DMS 273 treated with DMSO at 0.1 percent for 48 hours (cell line): ENCODE measurements at regions not wholly inside any gene's neighbourhood (a gene's known extent, or its start where the extent isn't known, plus 50 kb on each side); places are given as distances from the start of the nearest gene placed in this dataset.
"Not testable (repeated sequence)": the region's sequence is repeated elsewhere in the genome, so short reads cannot be mapped to it uniquely, and the experiment has no call there.

Experiments used
- DNase-seq: peaks from one replicate; lab custom pipeline; 2025; lab: John Stamatoyannopoulos, UW

DNA sequence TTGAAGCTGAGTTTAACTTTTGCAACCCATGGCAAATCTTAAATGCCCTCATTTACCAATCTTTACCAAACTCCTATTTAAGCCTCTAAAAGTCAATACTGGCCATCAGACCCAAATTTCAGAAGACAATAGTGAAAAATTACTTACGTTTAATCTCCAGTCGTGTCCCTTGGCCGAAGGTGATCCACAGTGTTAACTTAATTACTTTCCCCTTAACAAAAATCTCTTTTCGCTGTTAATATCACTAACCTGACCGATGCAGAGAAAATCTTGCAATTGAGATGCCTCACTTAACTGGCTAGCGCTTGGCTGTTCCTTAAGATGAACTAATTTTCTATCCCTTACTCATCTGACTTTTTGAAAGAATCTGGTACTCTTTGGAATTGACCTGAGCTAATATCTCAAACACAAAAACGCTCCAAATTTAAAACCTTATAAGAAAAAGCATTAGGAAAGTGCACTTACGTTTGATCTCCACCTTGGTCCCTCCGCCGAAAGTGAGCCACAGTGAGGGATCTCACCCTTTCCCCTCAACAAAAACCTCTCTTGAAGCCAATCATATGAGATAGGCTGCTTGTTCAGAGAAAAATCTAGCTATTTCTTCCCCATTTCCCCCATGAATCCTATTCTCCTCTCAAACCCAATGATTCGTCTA is 169.1 kb downstream of the RPIA start:
- no peak for DNase-seq

GRCh38 chr2:88865801-88866371 is 174.4 kb downstream of the RPIA start:
- no peak for DNase-seq

GRCh38 chr2:88866756-88867155 is 175.3 kb downstream of the RPIA start:
- DNase-seq = no peak

- no peak for DNase-seq
These were observed 177.4 kb downstream of the RPIA start for GRCh38 chr2:88868861-88869260.

DNA sequence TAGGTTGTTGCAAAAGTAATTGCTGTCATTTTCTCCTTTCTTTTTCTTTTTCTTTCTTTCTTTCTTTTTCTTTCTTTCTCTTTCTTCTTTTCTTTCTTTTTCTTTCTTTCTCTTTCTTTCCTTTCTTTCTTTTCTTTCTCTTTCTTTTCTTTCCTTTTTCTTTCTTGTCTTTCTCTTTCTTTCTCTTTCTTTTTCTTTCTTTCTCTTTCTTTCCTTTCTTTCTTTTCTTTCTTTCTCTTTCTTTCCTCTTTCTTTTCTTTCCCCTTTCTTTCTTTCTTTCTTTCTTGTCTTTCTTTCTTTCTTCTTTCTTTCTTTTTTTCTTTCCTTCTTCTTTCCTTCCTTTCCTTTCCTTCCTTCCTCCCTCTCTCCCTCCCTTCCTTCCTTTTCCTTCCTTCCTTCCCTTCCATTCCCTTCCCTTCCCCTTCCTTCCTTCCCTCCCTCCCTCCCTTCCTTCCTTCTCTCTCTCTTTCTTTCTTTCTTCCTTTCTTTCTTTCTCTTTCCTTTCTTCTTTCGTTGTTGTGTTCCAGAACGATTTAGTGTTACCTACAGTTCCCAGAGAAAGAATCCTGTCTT is 178.9 kb downstream of the RPIA start:
- no peak for DNase-seq

- DNase-seq = no peak
These were observed 179.9 kb downstream of the RPIA start for GRCh38 chr2:88871336-88871735.

- no peak for DNase-seq
These were observed 182.1 kb downstream of the RPIA start for GRCh38 chr2:88873620-88874019.

DNA sequence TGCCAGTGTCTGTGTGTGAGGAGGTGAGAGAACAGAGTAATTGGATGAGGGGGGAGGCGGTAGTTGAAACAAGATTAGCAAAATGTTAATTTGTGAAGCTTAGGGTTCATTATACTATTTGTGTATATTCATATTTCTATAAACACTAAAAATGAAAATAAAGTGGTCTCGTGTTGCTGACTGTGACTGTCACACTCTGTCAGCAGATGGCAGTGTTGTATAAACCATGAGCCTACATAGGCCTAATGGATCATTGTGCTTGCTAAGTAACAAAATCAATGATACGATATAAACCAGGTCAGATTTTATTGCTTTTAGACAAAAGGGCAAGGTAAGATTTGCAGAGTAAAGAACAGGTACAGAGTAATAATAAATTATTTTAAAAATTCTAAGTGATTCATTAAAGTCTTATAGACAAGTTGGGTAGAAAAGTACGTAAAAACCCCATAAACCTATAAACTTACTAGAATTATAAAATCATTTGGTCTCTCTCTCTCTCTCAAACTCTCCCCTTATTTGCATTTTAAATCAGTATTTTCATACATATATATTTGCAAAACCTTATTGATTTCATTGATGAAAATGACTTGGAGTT is 182.7 kb downstream of the RPIA start:
- DNase-seq = peak; percentile 1

DNA sequence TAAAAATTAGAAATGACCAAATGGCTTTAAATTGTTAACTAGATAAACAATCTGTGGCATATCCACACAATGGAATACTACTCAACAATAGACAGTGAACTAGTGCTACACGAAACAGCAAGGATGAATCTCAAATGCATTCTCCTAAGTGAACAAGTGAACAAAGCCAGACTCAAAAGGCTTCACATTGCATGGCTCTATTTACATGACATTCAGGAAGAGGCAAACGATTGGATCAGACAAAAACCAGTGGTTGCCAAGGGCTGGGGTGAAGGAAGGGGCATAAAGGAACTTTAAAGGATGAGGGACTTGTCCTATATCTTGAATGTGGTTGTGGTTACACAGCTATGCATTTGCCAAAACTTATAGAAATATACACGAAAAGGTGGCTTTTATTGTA is 184.3 kb downstream of the RPIA start:
- DNase-seq = no peak

DNA sequence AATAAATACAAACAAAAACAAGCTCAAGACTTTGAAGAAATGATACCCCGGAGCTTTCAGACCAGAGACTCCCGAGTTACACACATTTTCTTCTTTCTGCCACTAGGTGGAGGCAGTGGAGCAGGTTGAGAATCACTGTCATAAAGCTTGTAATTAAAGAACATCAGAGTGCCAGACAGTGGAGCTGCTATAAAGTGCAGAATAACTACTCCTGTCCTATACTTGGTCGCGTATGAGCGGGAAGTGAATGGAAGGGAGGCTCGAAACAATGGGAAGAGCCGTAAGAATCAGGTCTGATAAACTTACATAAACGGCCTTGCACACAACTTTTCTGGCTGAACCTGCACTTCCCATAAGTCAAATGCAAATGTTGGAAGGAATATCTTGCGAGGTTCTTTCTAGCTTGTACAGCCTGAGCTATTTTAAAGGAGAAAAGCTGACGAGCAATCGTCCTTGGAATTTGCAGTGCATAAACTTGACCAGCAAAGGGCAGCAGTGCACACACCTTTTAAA is 189.0 kb downstream of the RPIA start:
- DNase-seq = peak; percentile 8

DNA sequence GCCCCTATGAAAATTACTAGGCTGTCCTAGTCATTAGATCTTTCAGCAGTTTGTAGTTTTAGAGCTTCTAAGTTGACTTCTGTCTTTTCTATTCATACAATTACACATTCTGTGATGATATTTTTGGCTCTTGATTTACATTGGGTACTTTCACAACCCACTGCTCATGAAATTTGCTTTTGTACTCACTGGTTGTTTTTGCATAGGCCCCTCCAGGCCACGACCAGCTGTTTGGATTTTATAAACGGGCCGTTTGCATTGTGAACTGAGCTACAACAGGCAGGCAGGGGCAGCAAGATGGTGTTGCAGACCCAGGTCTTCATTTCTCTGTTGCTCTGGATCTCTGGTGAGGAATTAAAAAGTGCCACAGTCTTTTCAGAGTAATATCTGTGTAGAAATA is 193.8 kb downstream of the RPIA start:
- no peak for DNase-seq

DNA sequence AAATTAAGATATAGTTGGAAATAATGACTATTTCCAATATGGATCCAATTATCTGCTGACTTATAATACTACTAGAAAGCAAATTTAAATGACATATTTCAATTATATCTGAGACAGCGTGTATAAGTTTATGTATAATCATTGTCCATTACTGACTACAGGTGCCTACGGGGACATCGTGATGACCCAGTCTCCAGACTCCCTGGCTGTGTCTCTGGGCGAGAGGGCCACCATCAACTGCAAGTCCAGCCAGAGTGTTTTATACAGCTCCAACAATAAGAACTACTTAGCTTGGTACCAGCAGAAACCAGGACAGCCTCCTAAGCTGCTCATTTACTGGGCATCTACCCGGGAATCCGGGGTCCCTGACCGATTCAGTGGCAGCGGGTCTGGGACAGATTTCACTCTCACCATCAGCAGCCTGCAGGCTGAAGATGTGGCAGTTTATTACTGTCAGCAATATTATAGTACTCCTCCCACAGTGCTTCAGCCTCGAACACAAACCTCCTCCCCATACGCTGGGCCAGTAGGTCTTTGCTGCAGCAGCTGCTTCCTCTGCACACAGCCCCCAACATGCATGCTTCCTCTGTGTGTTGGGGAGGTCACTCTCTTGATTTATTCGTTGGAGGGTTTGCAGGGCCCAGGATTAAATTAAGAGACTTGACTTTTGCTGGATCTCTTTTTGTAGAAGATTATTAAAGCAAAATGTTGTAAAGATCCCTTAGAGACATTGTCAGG is 194.4 kb downstream of the RPIA start:
- DNase-seq = no peak

DNA sequence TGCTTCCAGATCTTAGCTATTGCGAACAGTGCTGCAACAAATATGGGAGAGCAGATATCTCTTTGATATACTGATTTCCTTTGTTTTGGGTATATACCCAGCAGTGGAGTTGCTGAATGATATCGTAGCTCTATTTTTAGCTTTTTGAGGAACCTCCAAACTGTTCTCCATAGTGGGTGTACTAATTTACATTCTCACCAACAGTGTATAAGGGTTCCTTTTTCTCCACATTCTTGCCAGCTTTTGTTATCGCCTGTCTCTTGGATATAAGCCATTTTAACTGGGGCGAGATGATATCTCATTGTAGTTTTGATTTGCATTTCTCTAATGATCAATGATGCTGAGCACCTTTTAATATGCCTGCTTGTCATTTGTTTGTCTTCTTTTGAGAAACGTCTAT is 196.0 kb downstream of the RPIA start:
- not testable (repeated sequence) for DNase-seq

DNA sequence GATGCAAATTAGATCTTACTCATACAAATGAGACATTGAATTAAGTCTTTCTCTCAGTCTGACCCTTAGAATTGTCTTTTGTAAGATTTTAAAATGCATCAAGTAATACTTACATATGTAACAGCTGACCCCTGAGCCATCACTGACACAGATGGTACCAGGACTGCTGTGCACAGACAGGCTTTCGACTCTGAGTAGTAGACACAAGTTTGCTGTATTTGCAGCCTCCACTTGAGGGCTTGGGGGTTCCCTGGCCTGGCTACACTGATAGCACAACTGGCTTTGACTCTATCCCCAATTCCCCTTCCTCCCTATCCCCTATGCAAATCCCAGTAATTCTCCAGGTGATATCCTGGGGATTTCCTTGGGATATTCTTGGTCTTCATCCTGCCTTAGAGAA is 200.7 kb downstream of the RPIA start:
- DNase-seq = no peak

DNA sequence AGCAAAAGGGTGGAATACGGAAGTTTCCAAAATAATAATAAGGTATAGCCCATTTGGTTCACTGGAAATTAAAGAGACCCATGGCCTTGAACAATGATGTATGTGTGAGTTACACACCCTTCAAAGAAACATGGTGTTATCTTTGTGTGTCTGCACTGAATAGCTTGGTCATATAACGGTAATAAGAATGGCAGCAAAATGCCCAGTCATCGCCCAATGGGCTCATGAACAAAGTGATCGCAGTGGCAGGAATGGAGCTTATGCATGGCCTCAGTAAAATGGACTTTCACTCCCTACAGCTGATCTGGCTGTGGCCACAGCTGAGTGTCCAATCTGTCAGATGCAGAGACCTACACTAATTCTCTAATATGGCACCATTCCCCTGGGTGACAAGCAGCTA is 201.3 kb downstream of the RPIA start:
- DNase-seq = no peak

DNA sequence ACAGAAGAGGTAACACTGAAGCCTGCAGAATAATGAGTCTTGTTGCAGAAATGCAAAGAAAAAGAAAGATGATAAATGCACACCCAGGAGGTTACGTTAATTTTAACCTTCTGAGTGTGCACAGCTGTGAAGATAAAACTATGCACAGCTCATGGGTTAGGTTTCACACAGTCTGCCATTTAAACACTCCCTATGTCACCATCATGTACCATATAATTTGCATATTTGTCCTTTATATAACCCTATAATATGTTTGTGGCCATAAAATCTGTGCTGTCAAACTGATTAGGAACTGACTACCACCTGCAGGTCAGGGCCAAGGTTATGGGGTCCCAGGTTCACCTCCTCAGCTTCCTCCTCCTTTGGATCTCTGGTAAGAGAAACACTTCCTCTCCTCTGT is 205.5 kb downstream of the RPIA start:
- no peak for DNase-seq

DNA sequence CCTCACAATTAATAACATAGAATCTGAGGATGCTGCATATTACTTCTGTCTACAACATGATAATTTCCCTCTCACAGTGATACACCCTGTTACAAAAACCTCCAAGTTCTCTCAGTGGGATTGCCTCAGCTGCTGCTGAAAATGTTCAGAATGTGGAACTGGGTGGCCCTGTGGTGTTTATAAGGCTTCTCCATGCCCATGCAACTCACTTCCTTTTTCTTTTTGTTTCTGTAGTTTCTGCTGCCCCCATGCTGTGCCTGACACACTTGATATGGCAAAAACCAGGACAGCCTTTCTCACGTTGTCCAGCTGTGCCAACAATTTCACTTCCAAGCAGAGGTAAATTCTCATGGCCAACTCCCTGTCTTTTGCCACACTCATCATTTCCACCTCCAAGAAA is 206.2 kb downstream of the RPIA start:
- no peak for DNase-seq

- no peak for DNase-seq
These were observed 212.4 kb downstream of the RPIA start for GRCh38 chr2:88903749-88904353.

DNA sequence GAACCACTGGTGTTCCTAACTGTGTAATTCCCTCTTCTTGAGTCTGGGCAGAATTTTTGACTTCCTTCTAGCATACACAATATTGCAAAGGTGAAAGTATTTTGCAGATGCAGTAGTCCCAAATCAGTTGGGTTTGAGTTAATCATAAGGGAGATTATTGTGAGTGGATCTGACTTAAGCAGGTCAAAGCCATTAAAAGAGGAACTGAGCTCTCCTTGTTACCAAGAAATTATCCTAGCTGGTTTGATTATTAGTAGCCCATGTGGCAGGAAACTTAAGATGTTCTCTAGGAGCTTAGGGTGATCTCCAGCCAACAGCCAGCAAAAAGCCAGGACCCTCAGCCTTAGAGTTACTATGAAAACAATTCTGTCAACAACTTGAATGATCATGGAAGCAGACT is 221.8 kb downstream of the RPIA start:
- no peak for DNase-seq

- DNase-seq = no peak
These were observed 227.7 kb downstream of the RPIA start for GRCh38 chr2:88919087-88919738.

- not testable (repeated sequence) for DNase-seq
These were observed 228.9 kb downstream of the RPIA start for GRCh38 chr2:88920399-88920798.

- DNase-seq = no peak
These were observed 233.1 kb downstream of the RPIA start for GRCh38 chr2:88924533-88924932.
